B cell (primary cell): ENCODE measurements at regions not wholly inside any gene's neighbourhood (a gene's known extent, or its start where the extent isn't known, plus 50 kb on each side); places are given as distances from the start of the nearest gene placed in this dataset.

Experiments used
- ATAC-seq: fragments of 200-7000 bp; cut with Tn5 transposase; one replicate; pipeline ENCODE4 v1.10.0; 2021; ENCODE audit warnings: low read depth, mild to moderate bottlenecking, moderate number of reproducible peaks, moderate library complexity
- CTCF ChIA-PET: fragments of 350-600 bp; sonication (Branson Sonifier 250); formaldehyde crosslinking; loops from one replicate; lab custom pipeline; 2021; ENCODE audit warnings: antibody characterized with exemption, inconsistent platforms; lab: Charles Lee
- POLR2A ChIA-PET: fragments of 350-600 bp; sonication (Branson Sonifier 250); formaldehyde crosslinking; loops from one replicate; lab custom pipeline; 2021; ENCODE audit warnings: antibody characterized with exemption; lab: Charles Lee
- DNase-seq: peaks from one replicate; pipeline ENCODE4 v3.0.0; 2013
- H2AFZ ChIP-seq: 2 replicates; pipeline ENCODE4 v1.6.1; 2012; ENCODE audit warnings: mild to moderate bottlenecking, low read depth, low read length; ENCODE audit not compliant: insufficient read depth, poor library complexity, severe bottlenecking
- H3K27ac ChIP-seq, 2 donors: 1 replicate in 1 of 2; 2 replicates in 1 of 2; pipeline ENCODE4 v1.5.1; 2012 to 2013; ENCODE audit warnings: low read length in 2 of 2, mild to moderate bottlenecking in 2 of 2, moderate library complexity in 1 of 2
- H3K27me3 ChIP-seq, 4 experiments: fragments of 200-600 bp in 1 of 4; sonication (generic) in 1 of 4; replicated peaks in 1 of 4; 1 replicate in 2 of 4; 2 replicates in 2 of 4; pipeline versions ENCODE4 v1.6.1 to v1.7.0; 2013 to 2016; ENCODE audit warnings: low read length in 3 of 4, mild to moderate bottlenecking in 2 of 4, mixed read lengths in 1 of 4, moderate library complexity in 1 of 4; ENCODE audit not compliant: insufficient read depth in 4 of 4, control insufficient read depth in 3 of 4; ENCODE audit errors: control extremely low read depth in 1 of 4
- H3K36me3 ChIP-seq, 2 experiments: replicated peaks in 1 of 2; 1 replicate in 1 of 2; 2 replicates in 1 of 2; pipeline versions ENCODE4 v1.6.1 to v1.7.1; 2013; ENCODE audit warnings: low read length in 1 of 2; ENCODE audit not compliant: insufficient read depth in 2 of 2, control insufficient read depth in 1 of 2; ENCODE audit errors: control extremely low read depth in 1 of 2, extremely low read depth in 1 of 2
- H3K4me1 ChIP-seq, 2 donors: fragments of 200-600 bp in 1 of 2; sonication (generic) in 1 of 2; 1 replicate in 1 of 2; 2 replicates in 1 of 2; pipeline versions ENCODE4 v1.5.1 to v1.6.1; 2013 to 2017; ENCODE audit warnings: low read length in 2 of 2; ENCODE audit not compliant: control insufficient read depth in 2 of 2, insufficient read depth in 2 of 2
- H3K4me2 ChIP-seq: replicated peaks from 2 replicates; pipeline ENCODE3; 2012; ENCODE audit warnings: mild to moderate bottlenecking, low read depth, low read length; ENCODE audit not compliant: poor library complexity, severe bottlenecking
- H3K4me3 ChIP-seq, 5 experiments: fragments of 200-600 bp in 1 of 5; sonication (generic) in 1 of 5; 1 replicate in 3 of 5; 2 replicates in 2 of 5; pipeline versions ENCODE4 v1.5.1 to v1.7.0; 2011 to 2016; ENCODE audit warnings: low read length in 4 of 5, mild to moderate bottlenecking in 4 of 5, low read depth in 2 of 5, control low read depth in 1 of 5, moderate library complexity in 1 of 5; ENCODE audit not compliant: insufficient read depth in 1 of 5; ENCODE audit errors: control extremely low read depth in 1 of 5, extremely low read depth in 1 of 5
- H3K79me2 ChIP-seq: fragments of 200-600 bp; sonication (generic); one replicate; pipeline ENCODE4 v1.6.0; 2016; ENCODE audit warnings: low read length; ENCODE audit not compliant: control insufficient read depth, insufficient read depth
- H3K9ac ChIP-seq: fragments of 200-600 bp; sonication (generic); 2 replicates; pipeline ENCODE4 v1.6.1; 2017; ENCODE audit warnings: mild to moderate bottlenecking, low read length, moderate library complexity
- H3K9me3 ChIP-seq, 3 donors: one replicate each; pipeline versions ENCODE4 v1.6.1 to v1.7.1; 2013; ENCODE audit warnings: low read length in 2 of 3; ENCODE audit not compliant: control insufficient read depth in 2 of 3, insufficient read depth in 1 of 3; ENCODE audit errors: control extremely low read depth in 1 of 3
- H4K20me1 ChIP-seq: 2 replicates; pipeline ENCODE4 v1.6.0; 2012; ENCODE audit warnings: mild to moderate bottlenecking, low read length; ENCODE audit not compliant: insufficient read depth, control insufficient read depth, poor library complexity, severe bottlenecking
- H3K27ac Mint-ChIP-seq: one replicate; pipeline ENCODE4 v1.8.0; 2021; ENCODE audit warnings: mixed read lengths
- H3K27me3 Mint-ChIP-seq: one replicate; pipeline ENCODE4 v1.8.0; 2021; ENCODE audit warnings: mixed read lengths
- H3K4me1 Mint-ChIP-seq: one replicate; pipeline ENCODE4 v1.8.0; 2021; ENCODE audit warnings: mixed read lengths
- H3K4me3 Mint-ChIP-seq: one replicate; pipeline ENCODE4 v1.8.0; 2021; ENCODE audit warnings: mixed read lengths
- H3K9me3 Mint-ChIP-seq: one replicate; pipeline ENCODE4 v1.8.0; 2022; ENCODE audit warnings: mixed read lengths; ENCODE audit not compliant: insufficient read depth
- CTCF ChIP-seq: fragments of 200-600 bp; IDR thresholded peaks from one replicate; pipeline ENCODE4 v1.8.0; 2022; ENCODE audit warnings: antibody characterized with exemption, mild to moderate bottlenecking
- EZH2 ChIP-seq: IDR thresholded peaks from 2 replicates; pipeline ENCODE4 v1.6.1; 2012; ENCODE audit warnings: borderline replicate concordance, low read depth, mild to moderate bottlenecking, moderate library complexity, low read length; ENCODE audit not compliant: insufficient read depth, poor library complexity, severe bottlenecking
- WGBS: methylation state at CpG from one replicate; pipeline ENCODE4 v1.1.5; 2013; ENCODE audit warnings: missing lambda C conversion rate; ENCODE audit not compliant: insufficient coverage; 5-methylcytosine and 5-hydroxymethylcytosine counted together
- intact Hi-C: fragments of 100-400 bp; cut with micrococcal nuclease; formaldehyde crosslinking; loops from one replicate; pipeline ENCODE4 v1.10.0; 2022

GRCh38 chr10:117889664-117890063, 157.1 kb downstream of the RAB11FIP2 start:
- peaks cover 0 to 3% (median 0%) of the 10 kb centered on the region in 3 donors for H3K9me3 ChIP-seq
- DNase-seq: no peak
- H3K4me2 ChIP-seq: no peak overlapping the region
- H3K27ac ChIP-seq: no peak overlapping the region
- H3K79me2 ChIP-seq: no peaks in the 10 kb centered on the region
- H3K4me1 Mint-ChIP-seq: no peaks in the 10 kb centered on the region
- no peaks in the 10 kb centered on the region for H3K4me1 ChIP-seq
- no peak overlapping the region for H3K4me3 Mint-ChIP-seq
- TF ChIP-seq EZH2 (no peak), CTCF (no peak)
- WGBS: 81% methylated on average over 3 of the region's 4 CpGs
- H3K4me3 ChIP-seq: no peak overlapping the region
- no peaks in the 10 kb centered on the region for H4K20me1 ChIP-seq
- CTCF ChIA-PET: no interaction called here
- no peak overlapping the region for H3K9ac ChIP-seq
- no peak for ATAC-seq
- intact Hi-C loops: no loop called here
- peaks cover 0 to 3% (median 0%) of the 10 kb centered on the region in 4 experiments for H3K27me3 ChIP-seq
- H2AFZ ChIP-seq: no peak overlapping the region
- no peak overlapping the region for H3K27ac Mint-ChIP-seq
- POLR2A ChIA-PET: no interaction called here
- no peaks in the 10 kb centered on the region for H3K9me3 Mint-ChIP-seq
- peaks cover 6% of the 10 kb centered on the region for H3K27me3 Mint-ChIP-seq
- no peaks in the 10 kb centered on the region for H3K36me3 ChIP-seq

GRCh38 chr10:117892681-117893220, 154.0 kb downstream of the RAB11FIP2 start:
- H3K36me3 ChIP-seq: no peaks in the 10 kb centered on the region
- no peaks in the 10 kb centered on the region for H3K4me1 Mint-ChIP-seq
- no peaks in the 10 kb centered on the region for H3K79me2 ChIP-seq
- H3K4me3 Mint-ChIP-seq: no peak overlapping the region
- DNase-seq (no peak), ATAC-seq (no peak)
- ChIA-PET POLR2A (no interaction called here), CTCF (no interaction called here)
- TF ChIP-seq EZH2: no peak
- TF ChIP-seq CTCF: no peak
- H3K4me2 ChIP-seq: no peak overlapping the region
- H3K27me3 Mint-ChIP-seq: peaks cover 13% of the 10 kb centered on the region
- no peak overlapping the region for H3K4me3 ChIP-seq
- H3K9me3 ChIP-seq: peaks cover 0 to 6% (median 0%) of the 10 kb centered on the region in 3 donors
- H3K27ac Mint-ChIP-seq: no peak overlapping the region
- H4K20me1 ChIP-seq: no peaks in the 10 kb centered on the region
- intact Hi-C loops: no loop called here
- no CpG with 5 or more reads among the region's 2 CpGs for WGBS
- H3K27me3 ChIP-seq: no peaks in the 10 kb centered on the region
- no peak overlapping the region for H3K27ac ChIP-seq
- no peaks in the 10 kb centered on the region for H3K4me1 ChIP-seq
- H3K9me3 Mint-ChIP-seq: peaks cover 2% of the 10 kb centered on the region
- H3K9ac ChIP-seq: no peak overlapping the region
- H2AFZ ChIP-seq: no peak overlapping the region
